ENCODE measurements at regions not wholly inside any gene's neighbourhood (a gene's known extent, or its start where the extent isn't known, plus 50 kb on each side); places are given as distances from the start of the nearest gene placed in this dataset.

GRCh38 chrX:40173143-40174000 is 75.6 kb upstream of the BCOR start:
- Histone ChIP-seq H3K27ac (ENCODE audit: low read depth in 2 of 2, low read length in 1 of 2) (peak overlapping the region in 1 of 2 experiments; percentile 96; a peak in 2 of 4 replicates), H3K9me3 (no peaks in the 10 kb centered on the region), H3K27me3 (ENCODE audit: insufficient read depth) (peaks cover 28% of the 10 kb centered on the region; the same call in 1 of the 2 replicates), H3K36me3 (replicated peaks in 1 of 2; ENCODE audit: control insufficient read depth in 1 of 2, insufficient read depth in 2 of 2, low read length in 1 of 2) (no peaks in the 10 kb centered on the region), H3K4me2 (no peak overlapping the region), H3F3A (replicated peaks; ENCODE audit: insufficient read depth) (no peaks in the 10 kb centered on the region), H3K79me2 (ENCODE audit: insufficient read depth) (no peaks in the 10 kb centered on the region), H3K4me1 (ENCODE audit: control insufficient read depth in 1 of 2, insufficient read depth in 2 of 2, low read depth in 1 of 2, low read length in 1 of 2) (peaks cover 4 to 33% of the 10 kb centered on the region in 2 experiments; a peak in 3 of 4 replicates), H2AFZ (ENCODE audit: low read depth) (no peak overlapping the region), H3K9me2 (no peaks in the 10 kb centered on the region), H3K4me3 (ENCODE audit: low read depth in 2 of 2, low read length in 1 of 2) (no peak overlapping the region), H4K20me1 (ENCODE audit: insufficient read depth) (no peaks in the 10 kb centered on the region), H3K9ac (no peak overlapping the region)
- CTCF ChIA-PET, result no interaction called here
- DNase-seq, result no peak
- POLR2A ChIA-PET, result interaction anchor here (1.6 kb wide), 1 partner anchor 19 kb away, joined by 4 read pairs; no protein-coding TSS in a partner anchor
- TF ChIP-seq MXI1 (IDR thresholded peaks at IDR 0.05; ENCODE audit: low read depth, low read length) (no peak), JUND (IDR thresholded peaks at IDR 0.05) (no peak), TCF12 (IDR thresholded peaks at IDR 0.05) (no peak), RXRA (IDR thresholded peaks at IDR 0.05; ENCODE audit: borderline replicate concordance, low read depth) (no peak), NRF1 (IDR thresholded peaks at IDR 0.05; ENCODE audit: low read depth, low read length) (no peak), MAX (IDR thresholded peaks at IDR 0.05; ENCODE audit: low read depth) (no peak), SMC3 (IDR thresholded peaks at IDR 0.05; ENCODE audit: low read depth, low read length) (no peak), ZBTB33 (IDR thresholded peaks at IDR 0.05; ENCODE audit: borderline replicate concordance, low read depth) (no peak)
- WGBS (ENCODE audit: low lambda C conversion rate), result 66% methylated on average over 17 of the region's 17 CpGs

- ChIA-PET CTCF (no interaction called here), POLR2A (interaction anchor here (1.6 kb wide), 1 partner anchor 19 kb away, joined by 4 read pairs; no protein-coding TSS in a partner anchor)
- H2AFZ ChIP-seq (ENCODE audit: low read depth), result no peak overlapping the region
- no peaks in the 10 kb centered on the region for H3K36me3 ChIP-seq (replicated peaks in 1 of 2; ENCODE audit: control insufficient read depth in 1 of 2, insufficient read depth in 2 of 2, low read length in 1 of 2)
- 70% methylated on average over 25 of the region's 60 CpGs for WGBS (ENCODE audit: low lambda C conversion rate)
- H3K27ac ChIP-seq (ENCODE audit: low read depth in 2 of 2, low read length in 1 of 2), result peak overlapping the region in 1 of 2 experiments; percentile 96; a peak in 2 of 4 replicates
- H4K20me1 ChIP-seq (ENCODE audit: insufficient read depth), result no peaks in the 10 kb centered on the region
- H3K27me3 ChIP-seq (ENCODE audit: insufficient read depth), result peaks cover 36% of the 10 kb centered on the region; the same call in 1 of the 2 replicates
- no peak for TF ChIP-seq NFIC (IDR thresholded peaks at IDR 0.05; ENCODE audit: borderline replicate concordance)
- H3K9me3 ChIP-seq, result no peaks in the 10 kb centered on the region
- DNase-seq, result no peak
- no peaks in the 10 kb centered on the region for H3K9me2 ChIP-seq
- H3K4me1 ChIP-seq (ENCODE audit: control insufficient read depth in 1 of 2, insufficient read depth in 2 of 2, low read depth in 1 of 2, low read length in 1 of 2), result peaks cover 4 to 41% of the 10 kb centered on the region in 2 experiments; a peak in 3 of 4 replicates
- no peak overlapping the region for H3K4me3 ChIP-seq (ENCODE audit: low read depth in 2 of 2, low read length in 1 of 2)
- no peak overlapping the region for H3K4me2 ChIP-seq
- no peaks in the 10 kb centered on the region for H3F3A ChIP-seq (replicated peaks; ENCODE audit: insufficient read depth)
- no peaks in the 10 kb centered on the region for H3K79me2 ChIP-seq (ENCODE audit: insufficient read depth)
- H3K9ac ChIP-seq, result no peak overlapping the region
Measured at GRCh38 chrX:40172401-40173142, 74.8 kb upstream of the BCOR start.

All from SK-N-SH (cell line).